H1 (cell line): ENCODE measurements at regions not wholly inside any gene's neighbourhood (a gene's known extent, or its start where the extent isn't known, plus 50 kb on each side); places are given as distances from the start of the nearest gene placed in this dataset.

ENCODE experiments used
- BACH1 ChIP-seq: IDR thresholded peaks from 2 replicates; pipeline ENCODE4 v1.6.1; 2012; ENCODE audit warnings: low read length, improper control_type of control experiment
- BRCA1 ChIP-seq: IDR thresholded peaks from 2 replicates; pipeline ENCODE4 v1.6.1; 2012; ENCODE audit warnings: low read depth, low read length, improper control_type of control experiment

DNA sequence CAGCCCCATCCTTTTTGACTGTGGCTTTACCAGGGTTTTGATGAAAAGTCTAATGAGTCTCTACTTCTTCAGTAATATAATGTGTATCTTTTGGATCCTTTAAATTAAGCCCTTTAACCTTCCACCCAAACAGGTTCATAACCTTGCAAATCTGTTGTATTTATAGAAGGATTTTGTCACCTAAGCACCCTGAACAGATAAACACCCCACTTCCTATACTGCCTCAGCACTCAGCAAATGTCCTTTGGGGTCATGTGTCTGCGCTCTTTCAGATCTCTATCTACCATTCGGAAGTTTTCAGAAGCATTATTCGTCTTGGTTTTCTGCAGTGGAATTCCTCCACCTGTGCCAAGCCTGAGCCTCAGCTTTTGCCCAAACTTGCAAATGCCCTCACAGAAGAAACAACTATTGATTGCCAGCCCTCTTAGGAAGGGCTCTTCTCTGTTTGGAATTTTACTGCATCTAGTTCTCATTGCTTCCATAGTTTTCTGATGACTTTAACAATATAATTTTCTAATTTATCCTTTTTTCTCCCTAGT is 214.8 kb upstream of the KCNJ16 start:
- no peak for TF ChIP-seq BACH1
- no peak for TF ChIP-seq BRCA1
